GM18517 (cell line): ENCODE measurements at regions not wholly inside any gene's neighbourhood (a gene's known extent, or its start where the extent isn't known, plus 50 kb on each side); places are given as distances from the start of the nearest gene placed in this dataset.
"Not testable (repeated sequence)": the region's sequence is repeated elsewhere in the genome, so short reads cannot be mapped to it uniquely, and the experiment has no call there.

ENCODE experiments used
- ATAC-seq: cut with Tn5 transposase; IDR thresholded peaks from one replicate; pipeline ENCODE4 v1.9.1; 2021; ENCODE audit warnings: mild to moderate bottlenecking, moderate library complexity; ENCODE audit not compliant: unreplicated experiment

GRCh38 chr6:81565071-81565470 is 187.4 kb downstream of the TENT5A start:
- no peak for ATAC-seq

GRCh38 chr6:81564470-81565068 is 187.9 kb downstream of the TENT5A start:
- no peak for ATAC-seq

GRCh38 chr6:81562169-81562568 is 190.3 kb downstream of the TENT5A start:
- no peak for ATAC-seq

GRCh38 chr6:81561731-81562130 is 190.8 kb downstream of the TENT5A start:
- no peak for ATAC-seq

GRCh38 chr6:81561071-81561564 is 191.4 kb downstream of the TENT5A start:
- no peak for ATAC-seq

- ATAC-seq = no peak
These were observed 194.7 kb downstream of the TENT5A start for GRCh38 chr6:81557811-81558210.

- ATAC-seq = no peak
These were observed 195.9 kb downstream of the TENT5A start for GRCh38 chr6:81556551-81556950.

- ATAC-seq = no peak
These were observed 199.3 kb downstream of the TENT5A start for GRCh38 chr6:81553216-81553615.

- ATAC-seq = no peak
These were observed 199.8 kb downstream of the TENT5A start for GRCh38 chr6:81552644-81553043.

- ATAC-seq = no peak
These were observed 205.3 kb downstream of the TENT5A start for GRCh38 chr6:81547149-81547548.

GRCh38 chr6:81534934-81535465 is 217.5 kb downstream of the TENT5A start:
- ATAC-seq = no peak

- no peak for ATAC-seq
These were observed 220.5 kb downstream of the TENT5A start for GRCh38 chr6:81531869-81532561.

- no peak for ATAC-seq
These were observed 235.0 kb downstream of the TENT5A start for GRCh38 chr6:81517455-81517854.

- no peak for ATAC-seq
These were observed 236.7 kb downstream of the TENT5A start for GRCh38 chr6:81515562-81516453.

- ATAC-seq = not testable (repeated sequence)
These were observed 238.3 kb downstream of the TENT5A start for GRCh38 chr6:81514195-81514594.

GRCh38 chr6:81511423-81511822 is 241.1 kb downstream of the TENT5A start:
- ATAC-seq = no peak

- ATAC-seq = no peak
These were observed 256.5 kb downstream of the TENT5A start for GRCh38 chr6:81495999-81496398.

GRCh38 chr6:81491454-81492101 is 260.9 kb downstream of the TENT5A start:
- ATAC-seq = no peak

- no peak for ATAC-seq
These were observed 265.0 kb downstream of the TENT5A start for GRCh38 chr6:81487489-81487888.

- ATAC-seq = no peak
These were observed 266.2 kb downstream of the TENT5A start for GRCh38 chr6:81486234-81486633.

GRCh38 chr6:81485395-81485794 is 267.1 kb downstream of the TENT5A start:
- ATAC-seq = no peak
